ENCODE measurements at regions not wholly inside any gene's neighbourhood (a gene's known extent, or its start where the extent isn't known, plus 50 kb on each side); places are given as distances from the start of the nearest gene placed in this dataset.

GRCh38 chr1:239954836-239955235 is 136.8 kb upstream of the FMN2 start:
- H3K9ac ChIP-seq (ENCODE audit: insufficient read depth, low read length), result no peak overlapping the region
- no peak for TF ChIP-seq EZH2 (IDR thresholded peaks at IDR 0.05; ENCODE audit: low read length, missing control alignments)
- no peak for TF ChIP-seq CTCF (conservative IDR thresholded peaks at IDR 0.05 in 1 of 2, IDR thresholded peaks at IDR 0.05 in 1 of 2; ENCODE audit: low read depth in 1 of 2, low read length in 2 of 2)
- H3K4me1 ChIP-seq (ENCODE audit: control insufficient read depth, extremely low read depth, insufficient read depth, low read length), result no peaks in the 10 kb centered on the region
- H2AFZ ChIP-seq (ENCODE audit: low read length), result no peak overlapping the region
- no peaks in the 10 kb centered on the region for H4K20me1 ChIP-seq (ENCODE audit: control insufficient read depth, extremely low read depth, insufficient read depth, low read length)
- no peaks in the 10 kb centered on the region for H3K36me3 ChIP-seq (ENCODE audit: control insufficient read depth, insufficient read depth, low read length)
- H3K27ac ChIP-seq (ENCODE audit: insufficient read depth, low read length), result no peak overlapping the region
- H3K4me3 ChIP-seq (replicated peaks in 1 of 4; ENCODE audit: control extremely low read depth in 1 of 4, insufficient read depth in 1 of 4, low read depth in 3 of 4, low read length in 4 of 4), result no peak overlapping the region
- no peaks in the 10 kb centered on the region for H3K27me3 ChIP-seq (ENCODE audit: control insufficient read depth, insufficient read depth, low read length)
- no peak for DNase-seq (ENCODE audit: low read depth in 2 of 2)
- H3K4me2 ChIP-seq (ENCODE audit: extremely low read depth, insufficient read depth, low read length), result no peak overlapping the region
- H3K79me2 ChIP-seq (ENCODE audit: control insufficient read depth, insufficient read depth, low read length), result no peaks in the 10 kb centered on the region
- no peaks in the 10 kb centered on the region for H3K9me3 ChIP-seq (ENCODE audit: control insufficient read depth, insufficient read depth, low read depth, low read length)

DNA sequence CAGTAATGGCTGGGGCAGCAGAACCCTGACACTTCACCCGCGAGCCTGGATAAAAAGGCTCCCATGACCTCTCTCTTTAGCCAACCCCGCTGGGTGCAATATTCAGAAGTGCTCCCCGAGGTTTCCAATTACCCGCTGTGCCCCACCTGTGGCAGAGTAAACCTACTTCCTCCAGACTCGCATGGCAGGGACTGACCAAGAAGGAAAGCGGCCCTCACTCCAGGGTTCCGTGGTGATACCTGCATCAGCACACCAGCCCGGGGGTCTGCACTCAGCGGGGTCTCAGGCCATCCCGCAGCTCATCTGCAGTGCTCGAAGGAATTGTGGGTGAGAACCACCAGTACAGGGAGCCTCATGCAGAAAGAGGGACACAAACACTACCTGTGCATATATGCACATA is 136.3 kb upstream of the FMN2 start:
- Histone ChIP-seq H3K9ac (ENCODE audit: insufficient read depth, low read length) (no peak overlapping the region), H3K79me2 (ENCODE audit: control insufficient read depth, insufficient read depth, low read length) (no peaks in the 10 kb centered on the region), H3K4me2 (ENCODE audit: extremely low read depth, insufficient read depth, low read length) (no peak overlapping the region), H3K9me3 (ENCODE audit: control insufficient read depth, insufficient read depth, low read depth, low read length) (no peaks in the 10 kb centered on the region), H2AFZ (ENCODE audit: low read length) (no peak overlapping the region), H3K27ac (ENCODE audit: insufficient read depth, low read length) (no peak overlapping the region), H3K27me3 (ENCODE audit: control insufficient read depth, insufficient read depth, low read length) (no peaks in the 10 kb centered on the region), H4K20me1 (ENCODE audit: control insufficient read depth, extremely low read depth, insufficient read depth, low read length) (no peaks in the 10 kb centered on the region), H3K4me1 (ENCODE audit: control insufficient read depth, extremely low read depth, insufficient read depth, low read length) (no peaks in the 10 kb centered on the region), H3K36me3 (ENCODE audit: control insufficient read depth, insufficient read depth, low read length) (no peaks in the 10 kb centered on the region), H3K4me3 (replicated peaks in 1 of 4; ENCODE audit: control extremely low read depth in 1 of 4, insufficient read depth in 1 of 4, low read depth in 3 of 4, low read length in 4 of 4) (no peak overlapping the region)
- no peak for TF ChIP-seq CTCF (conservative IDR thresholded peaks at IDR 0.05 in 1 of 2, IDR thresholded peaks at IDR 0.05 in 1 of 2; ENCODE audit: low read depth in 1 of 2, low read length in 2 of 2)
- no peak for TF ChIP-seq EZH2 (IDR thresholded peaks at IDR 0.05; ENCODE audit: low read length, missing control alignments)
- no peak for DNase-seq (ENCODE audit: low read depth in 2 of 2)

GRCh38 chr1:239956263-239956662 is 135.4 kb upstream of the FMN2 start:
- TF ChIP-seq EZH2 (IDR thresholded peaks at IDR 0.05; ENCODE audit: low read length, missing control alignments) (no peak), CTCF (conservative IDR thresholded peaks at IDR 0.05 in 1 of 2, IDR thresholded peaks at IDR 0.05 in 1 of 2; ENCODE audit: low read depth in 1 of 2, low read length in 2 of 2) (no peak)
- Histone ChIP-seq H3K27me3 (ENCODE audit: control insufficient read depth, insufficient read depth, low read length) (no peaks in the 10 kb centered on the region), H4K20me1 (ENCODE audit: control insufficient read depth, extremely low read depth, insufficient read depth, low read length) (no peaks in the 10 kb centered on the region)

More at GRCh38 chr1:239956263-239956662, 135.4 kb upstream of the FMN2 start:
- Histone ChIP-seq H3K9ac (ENCODE audit: insufficient read depth, low read length) (no peak overlapping the region), H3K36me3 (ENCODE audit: control insufficient read depth, insufficient read depth, low read length) (no peaks in the 10 kb centered on the region), H3K27ac (ENCODE audit: insufficient read depth, low read length) (no peak overlapping the region), H3K4me2 (ENCODE audit: extremely low read depth, insufficient read depth, low read length) (no peak overlapping the region), H3K9me3 (ENCODE audit: control insufficient read depth, insufficient read depth, low read depth, low read length) (no peaks in the 10 kb centered on the region), H2AFZ (ENCODE audit: low read length) (no peak overlapping the region), H3K4me3 (replicated peaks in 1 of 4; ENCODE audit: control extremely low read depth in 1 of 4, insufficient read depth in 1 of 4, low read depth in 3 of 4, low read length in 4 of 4) (no peak overlapping the region), H3K4me1 (ENCODE audit: control insufficient read depth, extremely low read depth, insufficient read depth, low read length) (no peaks in the 10 kb centered on the region), H3K79me2 (ENCODE audit: control insufficient read depth, insufficient read depth, low read length) (no peaks in the 10 kb centered on the region)
- DNase-seq (ENCODE audit: low read depth in 2 of 2), result no peak
